Ramos (cell line): ENCODE measurements at regions not wholly inside any gene's neighbourhood (a gene's known extent, or its start where the extent isn't known, plus 50 kb on each side); places are given as distances from the start of the nearest gene placed in this dataset.
"Not testable (repeated sequence)": the region's sequence is repeated elsewhere in the genome, so short reads cannot be mapped to it uniquely, and the experiment has no call there.

ENCODE experiments used
- in situ Hi-C: fragments of 300-500 bp; cut with MboI; formaldehyde crosslinking; loops from one replicate; pipeline ENCODE4 v1.14.3; 2022; ENCODE audit warnings: low sequenced_read_pairs; ENCODE audit not compliant: unreplicated experiment

DNA sequence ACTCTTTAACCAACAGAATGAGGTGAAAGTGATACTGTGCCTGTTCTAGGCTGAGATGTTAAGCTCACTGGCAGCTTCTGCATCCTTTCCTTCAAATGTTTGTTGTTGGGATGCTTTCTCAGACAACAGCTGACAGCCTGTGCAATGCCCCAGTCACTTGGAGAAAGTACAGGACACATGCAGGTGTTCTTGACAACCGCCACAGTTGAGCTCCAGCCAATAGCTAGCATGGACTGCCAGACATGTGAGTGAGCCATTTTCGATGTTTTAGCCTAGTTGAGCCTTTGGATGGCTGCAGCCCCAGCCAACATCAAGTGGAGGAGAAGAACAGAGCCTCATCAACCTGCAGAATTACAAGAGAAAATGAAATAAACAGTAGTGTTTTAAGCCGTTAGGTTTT is 94.1 kb upstream of the PPP3CA start:
- in situ Hi-C loops: no loop called here

DNA sequence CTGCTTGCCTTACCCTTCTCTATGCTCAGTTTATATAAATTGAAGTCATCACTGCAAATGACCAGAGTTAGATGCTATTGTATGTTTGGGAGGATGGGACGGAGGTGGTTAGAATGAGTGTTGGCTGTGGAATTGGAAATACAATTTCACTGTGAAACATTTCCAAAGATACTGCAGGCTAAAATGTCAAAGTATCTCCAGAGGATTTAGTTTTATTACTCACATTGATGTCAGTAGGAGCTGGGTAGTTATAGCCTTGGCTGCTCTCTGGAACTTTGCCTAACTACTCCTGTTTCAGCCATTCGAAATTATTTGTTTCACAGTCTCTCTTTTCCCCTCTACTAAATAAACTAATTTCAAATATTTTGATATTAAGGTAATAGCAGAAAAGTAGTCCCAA is 92.6 kb upstream of the PPP3CA start:
- in situ Hi-C loops: no loop called here

- in situ Hi-C loops: no loop called here
Measured at GRCh38 chr4:101421386-101421785, 74.1 kb upstream of the PPP3CA start.

GRCh38 chr4:101420661-101421060 is 73.3 kb upstream of the PPP3CA start:
- in situ Hi-C loops: no loop called here

DNA sequence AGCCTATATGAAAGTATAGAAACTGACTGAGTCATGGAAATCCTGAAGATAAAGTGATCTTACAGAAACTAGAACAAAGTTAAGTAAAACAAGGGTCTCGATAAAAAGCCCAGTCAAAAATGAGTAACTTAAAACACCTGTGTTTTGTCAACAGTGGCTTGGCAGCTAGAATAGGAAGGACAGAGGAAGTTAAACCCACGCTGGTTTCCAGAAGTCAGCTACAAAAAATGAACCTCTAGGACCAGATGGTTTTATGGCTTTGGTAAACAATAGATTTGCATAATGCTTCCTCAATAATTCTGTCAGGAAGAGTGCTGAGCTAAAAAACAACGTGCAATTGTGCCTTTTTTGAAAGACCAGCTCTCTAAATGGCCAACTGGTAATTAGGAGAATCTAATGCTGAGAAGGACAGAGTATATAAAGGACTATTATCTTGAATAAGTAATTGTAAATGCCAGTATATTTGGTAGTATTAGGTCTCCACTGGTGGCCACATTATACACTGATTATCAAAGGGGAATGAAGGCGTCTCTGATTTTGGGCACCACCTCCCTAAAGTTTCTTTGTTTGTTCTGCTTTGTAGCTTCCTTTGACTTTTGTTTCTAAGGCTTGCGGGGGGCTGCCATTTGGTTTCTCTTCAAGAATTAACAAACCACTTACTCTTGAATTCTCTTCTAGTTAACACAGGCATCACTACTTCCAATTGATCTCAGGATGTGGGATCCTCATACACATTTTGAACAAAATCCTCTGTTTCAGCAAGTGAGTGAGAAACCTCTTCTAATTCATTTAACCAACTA is 72.2 kb upstream of the PPP3CA start:
- in situ Hi-C loops: no loop called here

- in situ Hi-C loops: no loop called here
Measured at GRCh38 chr4:101418466-101418865, 71.1 kb upstream of the PPP3CA start.

DNA sequence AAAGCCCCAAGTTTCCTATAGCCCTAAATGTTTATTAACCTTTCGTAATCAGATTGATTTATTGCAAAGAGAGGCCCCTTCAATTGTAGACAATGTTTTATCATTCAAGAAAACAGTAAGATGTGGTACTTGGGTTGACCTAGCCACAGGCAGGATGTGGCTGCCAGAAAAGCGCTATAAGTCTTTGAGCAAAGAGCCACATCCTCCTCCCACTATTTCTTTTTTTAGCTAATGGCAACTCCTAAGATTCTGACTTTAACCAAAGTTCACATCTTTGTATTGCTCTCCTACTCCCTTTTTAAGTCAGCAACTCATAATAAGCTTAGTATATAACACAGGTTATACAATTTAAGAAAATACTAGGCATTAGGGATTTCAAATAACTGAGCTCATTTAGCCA is 70.7 kb upstream of the PPP3CA start:
- in situ Hi-C loops: no loop called here

DNA sequence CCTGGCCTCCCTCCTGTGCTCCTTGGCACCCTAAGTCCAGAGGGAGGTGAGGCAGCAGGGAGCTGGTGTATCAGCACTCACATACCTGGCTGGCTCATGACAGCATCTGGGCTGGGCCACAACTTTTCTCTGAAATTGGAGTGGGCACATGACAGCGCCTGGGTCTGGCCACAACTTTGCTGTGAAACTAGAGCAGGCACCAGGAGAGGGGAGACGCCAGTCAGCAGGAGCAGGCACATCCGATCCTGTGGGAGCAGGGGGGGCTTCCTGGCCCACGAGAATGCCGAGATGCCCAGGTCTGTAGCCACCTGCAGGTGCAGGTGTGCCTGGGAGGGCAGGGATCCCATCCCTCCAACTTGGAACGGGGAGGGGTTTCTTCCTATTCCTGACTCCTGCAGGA is 69.7 kb upstream of the PPP3CA start:
- in situ Hi-C loops: no loop called here

- in situ Hi-C loops: no loop called here
Measured at GRCh38 chr4:101415962-101416361, 68.6 kb upstream of the PPP3CA start.

DNA sequence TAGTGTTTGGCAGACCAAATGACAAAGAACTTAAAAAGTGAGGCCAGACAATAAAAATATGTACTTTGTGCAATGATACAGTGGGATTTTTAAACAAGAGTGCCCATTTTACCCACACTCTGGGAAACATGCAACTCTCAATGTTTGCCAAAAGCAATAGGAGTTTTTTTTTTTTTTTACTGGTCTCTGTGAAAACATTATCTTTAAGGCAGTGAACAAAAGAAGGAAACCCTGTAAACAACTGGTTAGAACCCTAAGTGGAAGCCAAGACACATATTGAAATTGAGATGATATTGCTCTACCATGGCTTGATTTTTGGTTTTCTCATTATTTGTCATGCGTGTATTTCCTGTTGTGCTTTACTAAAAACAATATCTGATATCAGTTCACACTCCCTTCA is 67.2 kb upstream of the PPP3CA start:
- in situ Hi-C loops: no loop called here

DNA sequence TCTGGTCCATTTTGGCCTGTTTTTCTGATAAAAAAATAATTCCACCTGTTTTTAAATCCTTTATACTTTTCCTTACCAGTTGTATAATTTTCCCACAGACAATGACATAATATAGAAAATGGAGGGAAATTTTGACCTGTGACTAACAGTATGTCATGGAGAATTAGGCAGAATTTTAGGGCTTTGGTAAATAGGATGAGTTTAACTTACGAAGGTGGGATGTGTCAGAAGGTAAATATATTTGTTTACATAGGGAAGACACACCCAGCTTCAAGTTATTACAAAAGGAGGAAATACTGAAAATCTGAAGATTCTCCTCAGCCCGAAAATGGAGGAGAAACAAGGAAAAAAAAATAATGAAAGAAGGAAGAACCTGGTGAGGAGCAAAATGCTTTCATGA is 64.6 kb upstream of the PPP3CA start:
- in situ Hi-C loops: no loop called here

DNA sequence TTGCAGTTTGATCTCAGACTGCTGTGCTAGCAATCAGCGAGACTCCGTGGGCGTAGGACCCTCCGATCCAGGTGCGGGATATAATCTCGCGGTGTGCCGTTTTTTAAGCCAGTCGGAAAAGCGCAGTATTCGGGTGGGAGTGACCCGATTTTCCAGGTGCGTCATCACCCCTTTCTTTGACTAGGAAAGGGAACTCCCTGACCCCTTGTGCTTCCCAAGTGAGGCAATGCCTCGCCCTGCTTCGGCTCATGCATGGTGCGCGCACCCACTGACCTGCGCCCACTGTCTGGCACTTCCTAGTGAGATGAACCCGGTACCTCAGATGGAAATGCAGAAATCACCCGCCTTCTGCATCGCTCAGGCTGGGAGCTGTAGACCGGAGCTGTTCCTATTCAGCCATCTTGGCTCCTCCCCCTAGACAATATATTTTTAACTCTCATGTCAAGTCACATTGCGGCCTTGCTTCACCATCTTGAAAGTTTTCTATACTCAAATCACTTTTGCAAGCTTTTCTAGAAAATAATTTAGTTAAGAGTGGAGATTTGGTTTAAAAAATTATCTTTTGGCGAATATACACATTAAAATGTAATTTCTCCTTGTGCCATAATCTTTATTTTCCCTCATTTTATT is 64.1 kb upstream of the PPP3CA start:
- in situ Hi-C loops: not testable (repeated sequence)

GRCh38 chr4:101400096-101400495 is 52.8 kb upstream of the PPP3CA start:
- in situ Hi-C loops: no loop called here

- in situ Hi-C loops: no loop called here
Measured at GRCh38 chr4:101398807-101399206, 51.5 kb upstream of the PPP3CA start.
